Tibial artery (tissue), 4 donors: ENCODE measurements at regions not wholly inside any gene's neighbourhood (a gene's known extent, or its start where the extent isn't known, plus 50 kb on each side); places are given as distances from the start of the nearest gene placed in this dataset.

Experiments
- DNase-seq, 2 donors: peaks; one replicate each; pipeline ENCODE4 v3.0.0-alpha.2; 2019
- H3K27ac ChIP-seq, 2 donors: fragments of 200-600 bp; sonication (generic) in 1 of 2; 1 replicate in 1 of 2; 2 replicates in 1 of 2; pipeline ENCODE4 v1.5.1; 2018 to 2019; ENCODE audit warnings: mild to moderate bottlenecking in 1 of 2
- H3K27me3 ChIP-seq, 2 donors: fragments of 200-600 bp; sonication (generic) in 1 of 2; one replicate each; pipeline versions ENCODE4 v1.5.1 to v1.6.0; 2016 to 2019
- H3K36me3 ChIP-seq, 3 donors: fragments of 200-600 bp; sonication (generic) in 2 of 3; one replicate each; pipeline ENCODE4 v1.5.1; 2016 to 2019; ENCODE audit warnings: mild to moderate bottlenecking in 2 of 3
- H3K4me1 ChIP-seq, 4 donors: fragments of 200-600 bp; sonication (generic) in 2 of 4; 1 replicate in 3 of 4; 2 replicates in 1 of 4; pipeline ENCODE4 v1.5.1; 2016 to 2019
- H3K4me3 ChIP-seq, 2 donors: fragments of 200-600 bp; sonication (generic) in 1 of 2; 1 replicate in 1 of 2; 2 replicates in 1 of 2; pipeline ENCODE4 v1.5.1; 2018 to 2019; ENCODE audit warnings: mild to moderate bottlenecking in 2 of 2
- H3K9me3 ChIP-seq, 3 donors: fragments of 200-600 bp; sonication (generic) in 1 of 3; one replicate each; pipeline ENCODE4 v1.5.1; 2016 to 2019
- CTCF ChIP-seq, 2 experiments: fragments of 200-600 bp in 1 of 2; fragments of 450-650 bp in 1 of 2; IDR thresholded peaks; one replicate each; pipeline ENCODE4 v1.5.1; 2017 to 2019; ENCODE audit warnings: antibody characterized with exemption in 2 of 2, mild to moderate bottlenecking in 1 of 2, moderate library complexity in 1 of 2
- intact Hi-C: fragments of 100-400 bp; cut with DNase I; formaldehyde crosslinking; loops from one replicate; pipeline ENCODE4 v1.15.0; 2023; ENCODE audit warnings: low total_unique reads

DNA sequence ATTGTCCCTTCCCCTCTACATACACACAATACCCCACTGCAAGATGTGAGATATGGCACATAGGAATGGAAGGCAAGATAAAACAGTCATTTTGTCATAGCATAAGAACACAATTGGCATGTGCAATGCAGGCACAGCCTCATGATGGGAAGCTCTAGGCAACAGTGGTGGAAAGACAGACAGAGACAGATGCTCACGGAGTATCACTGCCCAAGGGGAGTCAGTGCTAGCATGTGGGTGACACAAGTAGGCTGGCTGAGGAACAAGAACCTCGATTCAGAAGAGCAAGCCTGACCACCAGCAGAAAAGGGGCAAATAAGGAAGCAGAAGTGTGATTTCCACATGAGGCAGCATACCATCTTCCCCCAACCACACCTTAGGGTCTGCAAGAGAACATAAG lies 323.6 kb downstream of the PAX3 start:
- Histone ChIP-seq H3K4me3 (no peak overlapping the region), H3K27me3 (peaks cover 0 to 4% of the 10 kb centered on the region in 2 donors), H3K36me3 (no peaks in the 10 kb centered on the region), H3K27ac (no peak overlapping the region), H3K9me3 (no peaks in the 10 kb centered on the region), H3K4me1 (no peaks in the 10 kb centered on the region)
- no peak for DNase-seq
- intact Hi-C loops: no loop called here
- no peak for TF ChIP-seq CTCF (IDR thresholded peaks at IDR 0.05)

DNA sequence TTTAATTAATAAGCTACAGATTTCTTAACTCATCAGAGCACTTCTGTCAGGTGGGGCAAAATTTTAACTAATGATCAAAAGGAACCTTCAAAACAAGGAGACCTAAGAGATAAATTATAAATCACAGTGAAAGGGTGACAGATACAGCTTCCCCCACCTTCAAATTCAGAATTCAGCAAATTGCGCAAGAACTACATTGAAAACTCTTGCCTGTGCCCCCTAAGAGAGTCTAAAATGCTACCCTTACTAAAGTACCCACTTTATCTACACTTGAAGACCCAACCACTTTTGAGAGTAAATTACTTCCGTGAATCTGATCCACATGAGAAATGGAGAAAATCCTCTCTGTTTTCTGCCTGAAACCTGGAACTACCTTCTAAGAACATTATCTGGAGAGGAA lies 324.9 kb downstream of the PAX3 start:
- Histone ChIP-seq H3K4me3 (no peak overlapping the region), H3K9me3 (no peaks in the 10 kb centered on the region), H3K27ac (no peak overlapping the region), H3K27me3 (peaks cover 0 to 4% of the 10 kb centered on the region in 2 donors), H3K4me1 (no peaks in the 10 kb centered on the region), H3K36me3 (no peaks in the 10 kb centered on the region)
- no peak for TF ChIP-seq CTCF (IDR thresholded peaks at IDR 0.05)
- DNase-seq: no peak
- intact Hi-C loops: no loop called here

DNA sequence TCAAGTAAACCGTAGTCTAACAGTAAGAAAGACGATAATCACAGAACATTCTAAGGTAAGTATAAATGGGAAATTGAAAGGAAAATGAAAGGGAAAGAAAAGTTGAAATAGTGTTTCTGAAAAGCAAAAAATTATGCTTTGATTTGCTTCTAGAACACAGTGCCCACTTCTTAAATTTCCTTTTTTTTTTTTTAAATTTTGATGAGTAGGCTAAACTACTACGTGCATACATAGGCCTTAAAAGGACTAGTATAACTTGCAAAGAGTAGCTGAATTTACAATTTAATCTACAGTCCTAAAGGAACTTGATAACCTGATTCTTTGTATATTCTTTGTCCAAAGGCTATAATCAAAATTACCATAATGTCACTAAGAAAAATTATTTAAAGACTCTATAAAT lies 325.3 kb downstream of the PAX3 start:
- Histone ChIP-seq H3K36me3 (no peaks in the 10 kb centered on the region), H3K27ac (no peak overlapping the region), H3K4me1 (no peaks in the 10 kb centered on the region), H3K4me3 (no peak overlapping the region), H3K9me3 (no peaks in the 10 kb centered on the region), H3K27me3 (peaks cover 0 to 4% of the 10 kb centered on the region in 2 donors)
- TF ChIP-seq CTCF (IDR thresholded peaks at IDR 0.05): no peak
- DNase-seq: no peak
- intact Hi-C loops: no loop called here

- Histone ChIP-seq H3K4me1 (no peaks in the 10 kb centered on the region), H3K36me3 (no peaks in the 10 kb centered on the region), H3K27me3 (peaks cover 0 to 4% of the 10 kb centered on the region in 2 donors), H3K27ac (no peak overlapping the region), H3K9me3 (no peaks in the 10 kb centered on the region), H3K4me3 (no peak overlapping the region)
- no peak for TF ChIP-seq CTCF (IDR thresholded peaks at IDR 0.05)
- intact Hi-C loops: no loop called here
- DNase-seq: no peak
These were observed 325.9 kb downstream of the PAX3 start for GRCh38 chr2:221972813-221973478.

GRCh38 chr2:221970389-221970788 lies 328.4 kb downstream of the PAX3 start:
- intact Hi-C loops: no loop called here
- no peaks in the 10 kb centered on the region for H3K4me1 ChIP-seq
- peaks cover 0 to 4% of the 10 kb centered on the region in 2 donors for H3K27me3 ChIP-seq
- no peaks in the 10 kb centered on the region for H3K36me3 ChIP-seq
- H3K27ac ChIP-seq: no peak overlapping the region
- no peaks in the 10 kb centered on the region for H3K9me3 ChIP-seq
- no peak for DNase-seq
- TF ChIP-seq CTCF (IDR thresholded peaks at IDR 0.05): no peak
- no peak overlapping the region for H3K4me3 ChIP-seq

GRCh38 chr2:221969830-221970144 lies 329.0 kb downstream of the PAX3 start:
- no peak overlapping the region for H3K27ac ChIP-seq
- no peaks in the 10 kb centered on the region for H3K9me3 ChIP-seq
- intact Hi-C loops: no loop called here
- no peak overlapping the region for H3K4me3 ChIP-seq
- peaks cover 0 to 4% of the 10 kb centered on the region in 2 donors for H3K27me3 ChIP-seq
- no peaks in the 10 kb centered on the region for H3K36me3 ChIP-seq
- no peak for TF ChIP-seq CTCF (IDR thresholded peaks at IDR 0.05)
- DNase-seq: no peak
- H3K4me1 ChIP-seq: no peaks in the 10 kb centered on the region
